ENCODE measurements at regions not wholly inside any gene's neighbourhood (a gene's known extent, or its start where the extent isn't known, plus 50 kb on each side); places are given as distances from the start of the nearest gene placed in this dataset.

- no peak for TF ChIP-seq CTCF (conservative IDR thresholded peaks at IDR 0.05; ENCODE audit: low read length)
- no peak for TF ChIP-seq EZH2phosphoT487 (IDR thresholded peaks at IDR 0.05; ENCODE audit: borderline replicate concordance, low read depth, low read length)
These were observed 191.9 kb upstream of the UBL3 start for GRCh38 chr13:30042272-30042671.

Measured in OCI-LY7 (cell line).